OCI-LY3 (cell line): ENCODE measurements at regions not wholly inside any gene's neighbourhood (a gene's known extent, or its start where the extent isn't known, plus 50 kb on each side); places are given as distances from the start of the nearest gene placed in this dataset.

Experiments used
- EZH2phosphoT487 ChIP-seq: fragments of 200-600 bp; shearing (Covaris generic); IDR thresholded peaks from 2 replicates; pipeline ENCODE4 v1.6.1; 2018; ENCODE audit warnings: antibody characterized with exemption, mixed run types, low read depth
- TF ChIP-seq, protein P1 (sequence below): fragments of 200-600, 300-600 bp; sonication (generic); IDR thresholded peaks from 2 replicates; pipeline ENCODE4 v1.5.1; 2014; ENCODE audit warnings: antibody characterized with exemption, low read length, low read depth

DNA sequence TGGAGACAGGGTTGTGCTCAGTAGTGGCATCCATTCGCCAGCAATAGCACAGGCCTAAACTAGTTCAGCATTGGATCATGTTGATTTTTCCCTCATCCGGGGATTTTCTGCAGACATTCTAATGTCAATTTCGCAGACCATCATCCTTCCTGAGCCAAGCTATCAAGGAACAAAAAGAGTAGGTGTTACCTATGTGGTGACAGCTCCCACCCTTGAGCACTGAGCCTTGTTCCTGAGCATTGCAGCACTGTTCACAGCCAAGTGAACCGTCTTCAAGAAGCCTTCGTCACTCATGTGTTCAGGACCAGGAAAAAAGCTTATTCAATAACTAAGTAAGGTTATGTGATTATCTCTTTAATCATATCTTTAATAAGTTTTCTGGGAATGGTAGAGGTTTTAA is 576.2 kb downstream of the UQCRFS1 start:
- TF ChIP-seq, protein P1, sequence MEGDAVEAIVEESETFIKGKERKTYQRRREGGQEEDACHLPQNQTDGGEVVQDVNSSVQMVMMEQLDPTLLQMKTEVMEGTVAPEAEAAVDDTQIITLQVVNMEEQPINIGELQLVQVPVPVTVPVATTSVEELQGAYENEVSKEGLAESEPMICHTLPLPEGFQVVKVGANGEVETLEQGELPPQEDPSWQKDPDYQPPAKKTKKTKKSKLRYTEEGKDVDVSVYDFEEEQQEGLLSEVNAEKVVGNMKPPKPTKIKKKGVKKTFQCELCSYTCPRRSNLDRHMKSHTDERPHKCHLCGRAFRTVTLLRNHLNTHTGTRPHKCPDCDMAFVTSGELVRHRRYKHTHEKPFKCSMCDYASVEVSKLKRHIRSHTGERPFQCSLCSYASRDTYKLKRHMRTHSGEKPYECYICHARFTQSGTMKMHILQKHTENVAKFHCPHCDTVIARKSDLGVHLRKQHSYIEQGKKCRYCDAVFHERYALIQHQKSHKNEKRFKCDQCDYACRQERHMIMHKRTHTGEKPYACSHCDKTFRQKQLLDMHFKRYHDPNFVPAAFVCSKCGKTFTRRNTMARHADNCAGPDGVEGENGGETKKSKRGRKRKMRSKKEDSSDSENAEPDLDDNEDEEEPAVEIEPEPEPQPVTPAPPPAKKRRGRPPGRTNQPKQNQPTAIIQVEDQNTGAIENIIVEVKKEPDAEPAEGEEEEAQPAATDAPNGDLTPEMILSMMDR, result no peak
- no peak for TF ChIP-seq EZH2phosphoT487
